GM21515 (cell line): ENCODE measurements at regions not wholly inside any gene's neighbourhood (a gene's known extent, or its start where the extent isn't known, plus 50 kb on each side); places are given as distances from the start of the nearest gene placed in this dataset.

ENCODE experiments used
- ATAC-seq: cut with Tn5 transposase; IDR thresholded peaks from one replicate; pipeline ENCODE4 v1.9.1; 2021; ENCODE audit not compliant: unreplicated experiment

DNA sequence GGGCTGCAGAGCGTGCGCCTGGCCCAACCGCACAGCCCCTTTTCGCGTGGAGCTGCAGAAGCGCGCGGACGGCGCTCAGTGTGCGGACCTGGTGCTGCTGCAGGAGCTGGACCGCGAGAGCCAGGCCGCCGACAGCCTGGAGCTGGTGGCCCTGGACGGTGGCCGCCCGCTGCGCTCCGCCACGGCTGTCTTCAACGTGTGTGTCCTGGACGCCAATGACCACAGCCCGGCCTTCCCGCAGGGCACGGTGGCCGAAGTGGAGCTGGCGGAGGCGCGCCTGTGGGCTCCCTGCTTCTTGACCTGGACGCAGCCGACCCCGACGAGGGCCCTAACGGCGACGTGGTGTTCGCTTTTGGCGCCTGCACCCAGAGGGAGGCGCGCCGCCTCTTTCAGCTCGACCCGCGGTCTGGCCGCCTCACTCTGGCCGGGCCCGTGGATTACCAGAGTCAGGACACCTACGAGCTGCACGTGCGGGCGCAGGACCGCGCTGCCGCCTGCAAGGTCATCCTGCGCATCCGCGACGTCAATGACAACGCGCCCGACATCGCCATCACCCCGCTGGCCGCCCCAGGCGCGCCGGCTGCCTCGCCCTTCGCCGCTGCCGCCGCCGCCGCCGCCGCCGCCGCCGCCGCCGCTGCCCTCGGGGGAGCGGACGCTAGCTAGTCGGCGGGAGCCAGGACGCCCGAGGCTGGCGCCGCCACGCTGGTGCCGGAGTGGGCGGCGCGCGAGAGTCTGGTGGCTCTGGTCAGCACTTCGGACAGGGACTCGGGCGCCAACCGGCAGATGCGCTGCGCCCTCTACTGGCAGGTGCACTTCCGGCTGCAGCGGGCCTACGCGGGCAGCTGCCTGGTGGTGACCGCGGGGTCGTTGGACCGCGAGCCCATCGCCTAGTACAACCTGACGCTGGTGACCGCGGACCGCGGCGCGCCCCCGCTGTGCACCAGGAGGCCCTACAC, 172.2 kb downstream of the OLFM4 start:
- no peak for ATAC-seq

DNA sequence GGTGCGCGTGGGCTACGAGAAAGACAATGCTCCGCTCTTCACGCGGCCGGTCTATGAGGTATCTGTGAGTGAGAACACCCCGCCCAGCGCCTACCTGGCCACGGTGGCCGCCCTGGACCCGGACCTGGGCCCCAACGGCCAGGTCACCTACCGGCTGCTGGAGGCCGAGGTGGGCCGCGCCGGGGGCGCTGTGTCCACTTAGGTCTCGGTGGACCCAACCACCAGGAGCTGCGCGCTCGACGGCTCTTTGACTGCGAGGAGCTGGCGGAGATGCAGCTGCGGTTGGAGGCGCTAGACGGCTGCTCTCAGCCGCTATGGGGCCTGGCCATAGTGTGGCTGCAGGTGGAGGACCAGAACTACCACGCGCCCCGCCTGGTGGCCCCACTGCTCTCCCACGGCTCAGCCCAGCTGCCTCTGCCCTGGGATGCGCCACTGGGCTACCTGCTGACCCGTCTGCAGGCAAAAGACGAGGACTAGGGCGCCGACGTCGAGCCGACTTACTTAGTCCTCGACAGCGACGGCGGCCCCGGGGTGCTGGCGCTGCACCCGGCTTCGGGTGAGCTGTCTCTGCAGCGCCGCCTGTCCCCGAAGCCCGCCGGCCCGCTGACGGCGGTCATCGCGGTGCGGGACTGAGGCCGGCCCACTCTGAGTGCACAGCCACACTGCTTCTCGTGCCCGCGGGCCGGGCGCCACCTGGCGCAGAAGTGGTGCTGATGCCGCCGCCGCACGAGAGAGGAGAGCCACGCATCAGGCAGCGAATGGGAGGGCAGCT, 173.0 kb downstream of the OLFM4 start:
- ATAC-seq, result no peak

DNA sequence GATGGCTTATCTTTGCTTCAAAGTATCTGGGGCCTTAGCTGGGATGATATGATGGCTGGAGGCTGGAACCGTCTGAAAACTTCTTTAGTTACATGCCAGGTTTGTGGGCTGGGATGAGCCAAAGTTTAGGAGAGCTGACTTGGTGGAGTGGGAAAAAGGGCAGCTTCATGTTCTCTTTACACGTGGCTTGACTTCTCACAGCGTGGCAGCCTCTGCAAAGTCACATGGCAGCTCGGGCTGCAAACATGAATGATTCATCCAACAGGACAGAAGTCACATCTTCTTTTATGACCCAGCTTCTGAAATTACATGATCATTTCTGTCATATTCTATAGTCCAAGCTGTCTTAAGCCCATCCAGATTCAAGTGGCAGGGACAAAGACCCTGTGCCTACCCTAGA, 176.0 kb downstream of the OLFM4 start:
- ATAC-seq, result no peak

DNA sequence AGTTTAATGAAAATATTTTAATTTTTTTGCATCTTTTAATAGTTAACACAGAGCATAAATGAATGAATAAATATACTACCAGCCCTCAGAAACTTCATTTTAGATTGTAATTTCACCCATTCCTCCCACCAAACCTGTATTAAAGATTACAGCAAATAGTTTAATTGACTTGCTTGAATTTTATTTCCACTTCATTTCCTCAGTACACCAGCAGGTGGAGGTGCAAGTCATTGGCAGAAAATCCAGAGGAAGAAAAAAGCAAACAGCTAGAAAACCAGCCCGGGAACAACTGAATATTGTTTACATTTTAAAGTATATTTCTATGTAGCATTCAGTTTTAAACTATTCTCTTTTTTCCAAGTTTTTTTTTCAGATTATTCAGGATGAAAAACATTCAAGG, 177.8 kb downstream of the OLFM4 start:
- no peak for ATAC-seq

DNA sequence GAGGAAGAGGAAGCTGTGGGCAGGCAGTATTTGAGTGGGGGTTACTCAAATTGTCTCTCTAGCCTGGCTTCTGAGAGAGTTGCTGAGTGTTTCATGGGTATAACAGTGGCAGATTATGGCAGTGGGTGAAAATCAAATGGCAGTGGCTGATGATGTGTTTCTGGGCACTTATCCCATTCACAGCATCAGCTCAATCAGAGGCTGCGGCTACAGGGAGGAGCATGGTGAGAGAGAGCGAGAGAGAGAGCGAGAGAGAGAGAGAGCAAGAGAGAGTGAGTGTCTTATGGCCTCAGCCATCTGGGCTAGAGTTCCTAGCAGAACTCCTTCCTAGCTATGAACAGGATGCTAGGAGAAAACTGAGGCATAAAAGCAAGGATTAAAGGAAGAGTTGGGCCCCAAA, 178.9 kb downstream of the OLFM4 start:
- no peak for ATAC-seq

DNA sequence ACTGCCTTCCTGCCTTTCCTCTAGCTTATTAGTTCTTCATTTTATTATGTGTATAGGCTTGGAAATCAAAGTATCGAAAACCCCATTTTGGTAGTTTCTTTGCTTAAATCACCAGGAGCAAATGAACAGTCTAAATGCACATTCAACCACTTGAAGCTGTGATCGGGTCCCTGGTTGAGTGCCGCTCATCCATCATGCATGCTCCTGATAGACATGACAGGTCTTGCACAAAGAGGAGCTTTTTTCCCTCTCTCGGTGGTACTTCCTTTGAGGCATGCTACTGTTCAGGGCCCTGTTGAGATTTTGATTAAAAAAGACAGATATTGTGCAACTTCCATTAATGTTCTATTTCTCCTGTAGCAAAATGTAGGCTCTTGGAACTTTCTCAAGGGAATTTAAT, 185.8 kb downstream of the OLFM4 start:
- no peak for ATAC-seq

DNA sequence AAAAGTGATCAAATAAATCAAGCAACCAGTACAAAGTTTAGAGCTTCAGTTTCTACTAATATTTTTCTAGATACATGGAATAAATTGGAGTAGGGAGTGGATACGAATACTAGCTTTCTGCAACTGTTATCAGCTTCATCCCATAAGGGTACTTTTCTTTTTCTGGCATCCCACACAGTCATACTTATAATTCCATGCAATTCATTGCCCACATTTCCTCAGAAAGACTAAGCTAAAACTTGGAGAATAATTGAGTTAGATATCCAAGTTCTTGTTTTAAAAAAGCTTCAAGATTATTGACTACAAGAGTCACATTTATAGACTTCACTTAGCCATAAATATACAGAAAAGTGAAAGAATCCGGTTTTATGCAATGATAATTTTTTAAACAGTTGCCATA, 186.9 kb downstream of the OLFM4 start:
- ATAC-seq, result no peak

DNA sequence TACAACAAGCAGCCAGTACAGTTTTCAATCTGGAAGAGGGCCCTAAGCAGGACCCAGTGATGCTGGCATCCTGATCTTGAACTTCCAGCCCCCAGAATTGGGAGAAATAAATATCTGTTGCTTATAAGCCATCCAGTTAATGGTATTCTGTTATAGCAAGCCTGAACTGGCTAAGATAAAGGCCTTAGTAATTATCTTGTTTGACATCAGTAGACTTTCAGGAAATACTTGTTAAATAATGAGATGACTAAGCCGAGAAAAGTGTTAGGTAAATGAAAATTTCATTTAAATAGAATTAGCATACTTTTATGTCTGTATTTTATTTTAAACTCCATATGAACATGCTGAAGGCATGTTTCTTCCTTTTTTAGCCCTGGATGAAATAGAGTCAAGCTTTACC, 188.2 kb downstream of the OLFM4 start:
- no peak for ATAC-seq

DNA sequence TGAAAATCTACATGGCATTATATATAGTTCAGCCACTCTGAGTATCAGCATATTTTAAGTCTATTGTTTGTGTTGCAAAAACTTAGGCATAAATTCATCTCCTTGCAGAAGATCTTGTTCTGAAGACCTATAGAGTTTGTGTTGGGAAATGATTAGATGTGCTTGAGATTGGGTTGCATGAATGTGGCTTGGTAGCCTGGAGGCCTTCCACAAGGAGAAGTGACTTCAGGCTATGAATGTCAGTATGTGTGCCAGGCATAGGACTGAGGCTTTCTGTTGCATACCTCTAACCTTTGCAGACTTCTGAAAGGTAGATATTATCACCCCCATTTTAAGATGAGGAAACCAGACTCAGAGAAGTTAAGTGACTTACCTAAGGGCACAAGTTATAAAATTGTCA, 188.6 kb downstream of the OLFM4 start:
- no peak for ATAC-seq

GRCh38 chr13:53220038-53220437, 191.4 kb downstream of the OLFM4 start:
- no peak for ATAC-seq

GRCh38 chr13:53237696-53238095, 209.1 kb downstream of the OLFM4 start:
- ATAC-seq, result no peak

GRCh38 chr13:53238261-53238660, 209.6 kb downstream of the OLFM4 start:
- no peak for ATAC-seq

GRCh38 chr13:53240401-53241025, 211.9 kb downstream of the OLFM4 start:
- no peak for ATAC-seq

- ATAC-seq, result no peak
Observed at GRCh38 chr13:53241891-53242348, 213.3 kb downstream of the OLFM4 start.

GRCh38 chr13:53249236-53249635, 220.6 kb downstream of the OLFM4 start:
- no peak for ATAC-seq

- ATAC-seq, result peak; percentile 90
Observed at GRCh38 chr13:53250272-53250875, 221.8 kb downstream of the OLFM4 start.

DNA sequence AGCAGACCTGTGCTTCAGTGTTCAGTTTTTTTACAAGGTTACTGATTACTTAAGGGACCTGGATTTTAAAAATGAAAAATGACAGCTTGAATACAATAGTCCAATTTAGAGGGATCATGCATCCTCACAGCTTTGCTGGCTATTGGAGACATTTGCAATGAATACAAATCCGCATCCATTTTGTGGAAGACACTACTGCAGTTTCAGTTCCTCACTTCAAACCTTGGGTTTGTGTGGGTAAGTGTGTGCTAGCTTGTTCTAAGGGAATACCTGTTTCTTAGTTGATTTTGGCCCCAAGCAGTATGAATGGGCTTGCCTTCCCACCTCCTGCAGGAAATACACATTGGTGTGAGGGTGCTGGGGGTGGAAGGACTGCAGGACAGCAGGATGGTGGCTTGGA, 222.4 kb downstream of the OLFM4 start:
- no peak for ATAC-seq

DNA sequence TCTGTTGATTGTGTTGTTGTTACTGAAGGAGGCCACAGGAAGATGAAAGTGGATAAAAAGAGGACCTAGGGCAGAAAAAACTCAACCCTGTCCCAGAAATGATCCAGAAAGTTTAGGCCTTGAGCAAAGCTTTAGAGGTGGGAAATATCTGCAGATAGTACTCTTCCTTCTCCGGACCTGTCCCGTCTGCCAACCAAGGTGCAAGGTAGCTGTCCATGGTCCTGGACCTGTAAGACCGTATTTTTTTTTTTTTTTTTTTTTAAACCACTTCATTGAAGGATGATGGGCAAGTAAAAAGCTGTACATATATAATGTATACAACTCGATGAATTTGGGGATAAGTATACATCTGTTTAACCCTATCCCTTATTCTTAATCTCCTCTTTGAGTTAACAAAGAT, 225.9 kb downstream of the OLFM4 start:
- no peak for ATAC-seq

DNA sequence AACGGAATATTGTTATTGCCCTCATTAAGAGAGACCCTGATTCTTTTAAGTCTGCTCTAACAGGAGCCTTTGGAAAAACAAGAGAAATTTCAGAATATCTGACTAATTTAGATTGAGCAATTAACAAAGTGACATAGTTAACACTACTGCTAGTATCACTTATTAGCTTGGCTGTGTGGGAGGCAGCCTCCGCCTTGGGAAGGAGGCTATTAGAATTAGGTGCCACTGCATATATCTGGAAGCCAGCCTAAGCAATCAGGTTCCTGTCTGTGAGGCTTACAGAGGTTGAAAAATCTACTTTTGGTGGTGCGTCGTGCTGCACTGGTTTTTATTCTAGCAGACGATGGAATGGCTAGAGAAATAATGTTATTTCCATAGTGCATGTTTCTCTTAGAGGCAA, 227.2 kb downstream of the OLFM4 start:
- no peak for ATAC-seq

- no peak for ATAC-seq
Observed at GRCh38 chr13:53260594-53260993, 232.0 kb downstream of the OLFM4 start.

- ATAC-seq, result no peak
Observed at GRCh38 chr13:53264751-53265385, 236.3 kb downstream of the OLFM4 start.
